Renal pelvis (tissue), 1 donor: ENCODE measurements at regions not wholly inside any gene's neighbourhood (a gene's known extent, or its start where the extent isn't known, plus 50 kb on each side); places are given as distances from the start of the nearest gene placed in this dataset.

Experiments used
- DNase-seq: peaks from one replicate; pipeline ENCODE4 v3.0.0-alpha.2; 2013

- DNase-seq, result no peak
Observed at GRCh38 chr17:68660302-68660701, 59.1 kb upstream of the FAM20A start.

- DNase-seq, result no peak
Observed at GRCh38 chr17:68658999-68659780, 58.0 kb upstream of the FAM20A start.

GRCh38 chr17:68657576-68657975 is 56.4 kb upstream of the FAM20A start:
- peak; percentile 39 for DNase-seq

GRCh38 chr17:68657166-68657565 is 56.0 kb upstream of the FAM20A start:
- DNase-seq, result no peak

- no peak for DNase-seq
Observed at GRCh38 chr17:68656666-68657065, 55.5 kb upstream of the FAM20A start.
